Adrenal gland (tissue), 9 donors: ENCODE measurements at regions not wholly inside any gene's neighbourhood (a gene's known extent, or its start where the extent isn't known, plus 50 kb on each side); places are given as distances from the start of the nearest gene placed in this dataset.

Experiments used
- DNase-seq, 7 donors: peaks; one replicate each; pipeline ENCODE4 v3.0.0-alpha.2; 2019 to 2020
- H3K27ac ChIP-seq, 5 donors: fragments of 200-600 bp; sonication (generic) in 4 of 5; 1 replicate in 3 of 5; 2 replicates in 2 of 5; pipeline versions ENCODE4 v1.5.1 to v1.8.0; 2016 to 2020; ENCODE audit warnings: mild to moderate bottlenecking in 1 of 5
- H3K27me3 ChIP-seq: fragments of 200-600 bp; 2 replicates; pipeline ENCODE4 v1.8.0; 2021
- H3K36me3 ChIP-seq, 2 donors: fragments of 200-600 bp; replicated peaks in 1 of 2; 1 replicate in 1 of 2; 2 replicates in 1 of 2; pipeline versions ENCODE4 v1.5.1 to v1.8.0; 2018 to 2022
- H3K4me1 ChIP-seq, 2 donors: fragments of 200-600 bp; replicated peaks in 1 of 2; 1 replicate in 1 of 2; 2 replicates in 1 of 2; pipeline versions ENCODE4 v1.5.1 to v1.8.0; 2018 to 2021
- H3K4me3 ChIP-seq, 4 donors: fragments of 200-600 bp; sonication (generic) in 3 of 4; one replicate each; pipeline ENCODE4 v1.5.1; 2016 to 2018
- H3K9me3 ChIP-seq, 3 donors: fragments of 200-600 bp; sonication (generic) in 1 of 3; replicated peaks in 1 of 3; 1 replicate in 2 of 3; 2 replicates in 1 of 3; pipeline versions ENCODE4 v1.5.1 to v1.8.0; 2016 to 2021
- POLR2A ChIP-seq, 2 donors: fragments of 450-650 bp; IDR thresholded peaks; one replicate each; pipeline ENCODE4 v1.6.1; 2017; ENCODE audit warnings: antibody characterized with exemption in 2 of 2, mild to moderate bottlenecking in 2 of 2, moderate library complexity in 1 of 2
- WGBS, 4 donors: extraction: QIAGEN DNeasy Blood & Tissue Kit in 2 of 4; methylation state at CpG; one replicate each; pipeline versions ENCODE4 v1.1.5 to v1.1.7; 2013 to 2017; 5-methylcytosine and 5-hydroxymethylcytosine counted together
- intact Hi-C, 2 donors: fragments of 100-400 bp; cut with DNase I; formaldehyde crosslinking; loops; one replicate each; pipeline versions ENCODE4 v1.14.1 to v1.15.0; 2022 to 2023
- TF ChIP-seq, protein P1 (sequence below), 6 experiments: fragments of 450-650 bp in 4 of 6; fragments of 200-600 bp in 2 of 6; sonication (generic) in 1 of 6; IDR thresholded peaks; 1 replicate in 5 of 6; 2 replicates in 1 of 6; pipeline versions ENCODE4 v1.5.1 to v1.8.0; 2016 to 2021; ENCODE audit warnings: antibody characterized with exemption in 6 of 6, mild to moderate bottlenecking in 2 of 6, moderate library complexity in 1 of 6
- donor health status: healthy with polysubstance abuse.
- donor health status: Bipolar disorder and iron deficiency.
- donor health status: DM: yes; HTN: yes; CAD: no.
- donor health status: DM: no; HTN: no; CAD: no.
- donor health status: DM: no; HTN: no; CAD: no.

GRCh38 chr13:30359991-30360390, 52.6 kb upstream of the KATNAL1 start:
- no peak overlapping the region for H3K27ac ChIP-seq
- H3K9me3 ChIP-seq: no peaks in the 10 kb centered on the region
- intact Hi-C loops: no loop called here
- peaks cover 0 to 9% of the 10 kb centered on the region in 2 donors for H3K4me1 ChIP-seq
- WGBS, 4 donors: 84 to 95% (median 90%) methylated on average over 2 of the region's 2 CpGs
- no peaks in the 10 kb centered on the region for H3K36me3 ChIP-seq
- H3K27me3 ChIP-seq: no peaks in the 10 kb centered on the region
- TF ChIP-seq, protein P1, sequence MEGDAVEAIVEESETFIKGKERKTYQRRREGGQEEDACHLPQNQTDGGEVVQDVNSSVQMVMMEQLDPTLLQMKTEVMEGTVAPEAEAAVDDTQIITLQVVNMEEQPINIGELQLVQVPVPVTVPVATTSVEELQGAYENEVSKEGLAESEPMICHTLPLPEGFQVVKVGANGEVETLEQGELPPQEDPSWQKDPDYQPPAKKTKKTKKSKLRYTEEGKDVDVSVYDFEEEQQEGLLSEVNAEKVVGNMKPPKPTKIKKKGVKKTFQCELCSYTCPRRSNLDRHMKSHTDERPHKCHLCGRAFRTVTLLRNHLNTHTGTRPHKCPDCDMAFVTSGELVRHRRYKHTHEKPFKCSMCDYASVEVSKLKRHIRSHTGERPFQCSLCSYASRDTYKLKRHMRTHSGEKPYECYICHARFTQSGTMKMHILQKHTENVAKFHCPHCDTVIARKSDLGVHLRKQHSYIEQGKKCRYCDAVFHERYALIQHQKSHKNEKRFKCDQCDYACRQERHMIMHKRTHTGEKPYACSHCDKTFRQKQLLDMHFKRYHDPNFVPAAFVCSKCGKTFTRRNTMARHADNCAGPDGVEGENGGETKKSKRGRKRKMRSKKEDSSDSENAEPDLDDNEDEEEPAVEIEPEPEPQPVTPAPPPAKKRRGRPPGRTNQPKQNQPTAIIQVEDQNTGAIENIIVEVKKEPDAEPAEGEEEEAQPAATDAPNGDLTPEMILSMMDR (IDR thresholded peaks at IDR 0.05): no peak
- no peak for TF ChIP-seq POLR2A (IDR thresholded peaks at IDR 0.05)
- no peak overlapping the region for H3K4me3 ChIP-seq
- no peak for DNase-seq

- intact Hi-C loops: no loop called here
- Histone ChIP-seq H3K9me3 (no peaks in the 10 kb centered on the region), H3K4me3 (no peak overlapping the region), H3K4me1 (peaks cover 0 to 9% of the 10 kb centered on the region in 2 donors), H3K36me3 (no peaks in the 10 kb centered on the region), H3K27me3 (no peaks in the 10 kb centered on the region), H3K27ac (no peak overlapping the region)
- no peak for DNase-seq
- TF ChIP-seq, protein P1 (IDR thresholded peaks at IDR 0.05): no peak
- no peak for TF ChIP-seq POLR2A (IDR thresholded peaks at IDR 0.05)
- WGBS, 4 donors: 67 to 100% (median 89%) methylated on average over 1 to 3 of the region's 3 CpGs
These were observed 53.2 kb upstream of the KATNAL1 start for GRCh38 chr13:30360586-30360985.

DNA sequence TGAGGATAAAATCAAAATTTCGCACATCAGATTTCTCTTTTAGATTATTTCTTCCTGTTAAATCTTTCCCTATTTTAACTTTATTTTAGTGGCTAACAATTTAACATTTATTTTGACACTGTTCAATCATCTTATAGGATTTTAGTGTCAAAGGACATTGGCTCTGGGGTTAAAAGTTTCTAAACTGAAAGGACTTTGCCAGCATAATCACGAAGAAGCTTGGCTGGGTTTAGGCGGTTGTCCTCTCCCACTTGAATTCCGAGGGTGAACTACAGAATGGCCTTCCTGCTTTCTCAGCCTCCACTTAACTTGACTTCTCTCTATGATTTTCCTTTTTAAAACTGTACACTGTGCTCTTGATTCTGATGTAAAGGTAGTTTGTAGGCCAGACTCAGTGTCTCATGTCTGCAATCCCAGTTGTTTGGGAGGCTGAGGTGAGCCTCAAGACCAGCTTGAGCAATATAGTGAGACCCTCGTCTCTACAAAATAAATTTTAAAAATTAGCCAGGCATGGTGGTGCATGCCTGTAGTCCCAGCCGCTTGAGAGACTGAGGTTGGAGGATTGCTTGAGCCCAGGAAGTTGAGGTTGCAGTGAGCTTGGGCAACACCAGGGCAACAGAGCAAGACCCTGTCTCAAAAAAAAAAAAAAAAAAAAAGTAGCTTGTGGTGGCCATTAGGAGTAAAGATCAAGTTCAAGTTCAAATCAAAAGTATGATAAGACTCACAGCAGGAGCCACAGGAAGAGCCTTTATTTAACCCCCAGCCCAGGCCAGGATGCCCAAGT, 54.8 kb upstream of the KATNAL1 start:
- H3K36me3 ChIP-seq: no peaks in the 10 kb centered on the region
- H3K27me3 ChIP-seq: no peaks in the 10 kb centered on the region
- TF ChIP-seq POLR2A (IDR thresholded peaks at IDR 0.05): no peak
- TF ChIP-seq, protein P1 (IDR thresholded peaks at IDR 0.05): no peak
- H3K4me1 ChIP-seq: peaks cover 0 to 9% of the 10 kb centered on the region in 2 donors
- WGBS, 4 donors: 77 to 85% (median 80%) methylated on average over 6 of the region's 6 CpGs
- no peak for DNase-seq
- intact Hi-C loops: no loop called here
- H3K27ac ChIP-seq: no peak overlapping the region
- H3K4me3 ChIP-seq: no peak overlapping the region
- no peaks in the 10 kb centered on the region for H3K9me3 ChIP-seq

DNA sequence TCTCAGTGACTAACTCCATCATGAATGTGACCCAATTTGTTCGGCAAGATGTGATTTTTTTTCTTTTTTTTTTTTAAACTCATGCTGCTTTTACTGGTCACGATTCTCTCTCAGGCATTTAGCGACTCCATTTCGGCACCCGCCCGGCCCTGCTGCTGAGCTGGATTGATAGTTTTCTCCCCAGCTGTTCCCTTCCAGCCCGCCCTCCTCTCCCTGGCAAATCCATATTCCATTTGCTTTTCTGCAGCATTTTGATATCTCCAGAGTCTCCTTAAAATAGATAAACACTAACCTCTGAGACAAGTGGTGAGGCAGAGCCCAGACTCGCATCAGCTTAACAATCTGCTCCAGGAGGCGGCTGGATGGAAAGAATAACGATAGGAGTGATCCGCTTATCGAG, 55.5 kb upstream of the KATNAL1 start:
- Histone ChIP-seq H3K4me1 (peaks cover 0 to 9% of the 10 kb centered on the region in 2 donors), H3K27ac (no peak overlapping the region), H3K9me3 (no peaks in the 10 kb centered on the region), H3K36me3 (no peaks in the 10 kb centered on the region), H3K4me3 (no peak overlapping the region), H3K27me3 (no peaks in the 10 kb centered on the region)
- TF ChIP-seq, protein P1 (IDR thresholded peaks at IDR 0.05): no peak
- intact Hi-C loops: no loop called here
- WGBS, 4 donors: 74 to 84% (median 77%) methylated on average over 12 of the region's 12 CpGs
- no peak for DNase-seq
